Tibial nerve (tissue), 4 donors: ENCODE measurements at regions not wholly inside any gene's neighbourhood (a gene's known extent, or its start where the extent isn't known, plus 50 kb on each side); places are given as distances from the start of the nearest gene placed in this dataset.

Experiments
- DNase-seq, 2 donors: peaks; one replicate each; pipeline ENCODE4 v3.0.0-alpha.2; 2019; ENCODE audit warnings: low spot score in 2 of 2
- H3K27ac ChIP-seq, 4 donors: fragments of 200-600 bp; sonication (generic) in 3 of 4; one replicate each; pipeline ENCODE4 v1.5.1; 2017 to 2019; ENCODE audit warnings: mild to moderate bottlenecking in 1 of 4
- H3K27me3 ChIP-seq, 2 donors: fragments of 200-600 bp; sonication (generic) in 1 of 2; one replicate each; pipeline versions ENCODE4 v1.5.1 to v1.6.0; 2017 to 2019
- H3K36me3 ChIP-seq, 3 donors: fragments of 200-600 bp; sonication (generic); one replicate each; pipeline ENCODE4 v1.5.1; 2018 to 2019
- H3K4me1 ChIP-seq, 4 donors: fragments of 200-600 bp; sonication (generic) in 3 of 4; one replicate each; pipeline ENCODE4 v1.5.1; 2017 to 2019
- H3K4me3 ChIP-seq, 4 donors: fragments of 200-600 bp; sonication (generic) in 3 of 4; one replicate each; pipeline ENCODE4 v1.5.1; 2017 to 2019; ENCODE audit warnings: mild to moderate bottlenecking in 1 of 4, moderate library complexity in 1 of 4
- H3K9me3 ChIP-seq, 4 donors: fragments of 200-600 bp; sonication (generic) in 3 of 4; one replicate each; pipeline ENCODE4 v1.5.1; 2017 to 2019
- CTCF ChIP-seq, 5 experiments: fragments of 200-600 bp in 3 of 5; fragments of 450-650 bp in 2 of 5; sonication (generic) in 3 of 5; IDR thresholded peaks; one replicate each; pipeline ENCODE4 v1.5.1; 2016 to 2019; ENCODE audit warnings: antibody characterized with exemption in 5 of 5, mild to moderate bottlenecking in 3 of 5, moderate library complexity in 2 of 5
- EP300 ChIP-seq, 2 donors: sonication (generic); formaldehyde crosslinking; IDR thresholded peaks; one replicate each; pipeline ENCODE4 v1.6.1; 2017; ENCODE audit warnings: antibody characterized with exemption in 2 of 2, mild to moderate bottlenecking in 1 of 2
- POLR2A ChIP-seq, 2 donors: fragments of 450-650 bp; IDR thresholded peaks; one replicate each; pipeline ENCODE4 v1.6.1; 2017; ENCODE audit warnings: antibody characterized with exemption in 2 of 2, mild to moderate bottlenecking in 2 of 2, moderate library complexity in 2 of 2
- WGBS, 2 donors: methylation state at CpG; one replicate each; pipeline ENCODE4 v1.1.5; 2018; 5-methylcytosine and 5-hydroxymethylcytosine counted together

- H3K4me1 ChIP-seq, result peaks cover 0 to 23% (median 0%) of the 10 kb centered on the region in 4 donors
- TF ChIP-seq EP300 (IDR thresholded peaks at IDR 0.05) (no peak), CTCF (IDR thresholded peaks at IDR 0.05) (no peak), POLR2A (IDR thresholded peaks at IDR 0.05) (no peak)
- peaks cover 0 to 11% (median 0%) of the 10 kb centered on the region in 4 donors for H3K9me3 ChIP-seq
- DNase-seq, result no peak
- H3K4me3 ChIP-seq, result no peak overlapping the region
- no peaks in the 10 kb centered on the region for H3K36me3 ChIP-seq
- 97 to 99% methylated on average over 5 of the region's 5 CpGs for whole genome bisulfite sequencing, 2 donors
- H3K27me3 ChIP-seq, result no peaks in the 10 kb centered on the region
- H3K27ac ChIP-seq, result peak overlapping the region in 3 of 4 donors; percentile 30 to 83 (median 49)
These were observed 116.0 kb downstream of the MN1 start for GRCh38 chr22:27685515-27685914.

GRCh38 chr22:27685970-27686369 lies 115.6 kb downstream of the MN1 start:
- H3K27ac ChIP-seq, result peak overlapping the region; percentile 29 to 83 (median 64)
- no peaks in the 10 kb centered on the region for H3K36me3 ChIP-seq
- H3K4me1 ChIP-seq, result peaks cover 0 to 23% (median 0%) of the 10 kb centered on the region in 4 donors
- H3K4me3 ChIP-seq, result no peak overlapping the region
- TF ChIP-seq CTCF (IDR thresholded peaks at IDR 0.05) (no peak), POLR2A (IDR thresholded peaks at IDR 0.05) (no peak), EP300 (IDR thresholded peaks at IDR 0.05) (no peak)
- 74 to 94% methylated on average over 1 of the region's 1 CpG for WGBS, 2 donors
- peaks cover 0 to 13% (median 0%) of the 10 kb centered on the region in 4 donors for H3K9me3 ChIP-seq
- H3K27me3 ChIP-seq, result no peaks in the 10 kb centered on the region
- no peak for DNase-seq

- no peak overlapping the region for H3K4me3 ChIP-seq
- TF ChIP-seq EP300 (IDR thresholded peaks at IDR 0.05), result peak; percentile 69 to 84
- no peak for TF ChIP-seq POLR2A (IDR thresholded peaks at IDR 0.05)
- no peak for DNase-seq
- peak overlapping the region; percentile 43 to 83 (median 72) for H3K27ac ChIP-seq
- no peaks in the 10 kb centered on the region for H3K36me3 ChIP-seq
- H3K9me3 ChIP-seq, result peaks cover 0 to 13% (median 0%) of the 10 kb centered on the region in 4 donors
- peaks cover 0 to 23% (median 0%) of the 10 kb centered on the region in 4 donors for H3K4me1 ChIP-seq
- no peaks in the 10 kb centered on the region for H3K27me3 ChIP-seq
- 40 to 43% methylated on average over 10 of the region's 10 CpGs for WGBS, 2 donors
These were observed 115.0 kb downstream of the MN1 start for GRCh38 chr22:27686534-27686933.

DNA sequence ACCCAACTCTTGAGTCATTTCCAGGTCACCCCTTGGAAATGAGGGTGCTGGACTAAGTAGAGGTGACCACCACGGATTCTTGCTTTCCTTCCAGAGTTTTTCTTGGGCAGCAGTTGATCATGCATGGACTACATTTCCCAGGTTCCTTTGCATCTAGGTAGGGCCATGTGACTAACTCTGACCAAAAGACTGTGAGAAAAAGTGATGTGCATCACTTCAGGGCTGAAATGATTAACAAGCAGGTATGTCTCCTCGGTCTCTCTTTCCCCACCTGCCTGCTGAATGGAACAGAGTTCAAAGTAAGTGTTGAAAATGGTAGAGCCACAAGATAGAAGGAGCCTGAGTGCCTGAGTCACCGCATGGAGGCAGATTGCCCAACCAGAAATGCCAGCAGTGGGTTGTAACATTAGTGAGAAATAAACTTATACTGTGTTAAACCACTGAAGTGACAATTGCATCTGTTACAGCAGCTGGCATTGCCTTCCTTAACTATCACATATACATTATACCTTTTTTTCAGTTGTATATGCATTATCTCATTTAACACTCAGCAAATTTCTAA lies 113.5 kb downstream of the MN1 start:
- no peaks in the 10 kb centered on the region for H3K27me3 ChIP-seq
- peaks cover 0 to 13% (median 0%) of the 10 kb centered on the region in 4 donors for H3K9me3 ChIP-seq
- no peak overlapping the region for H3K27ac ChIP-seq
- DNase-seq, result no peak
- no peak overlapping the region for H3K4me3 ChIP-seq
- peaks cover 0 to 23% (median 0%) of the 10 kb centered on the region in 4 donors for H3K4me1 ChIP-seq
- TF ChIP-seq POLR2A (IDR thresholded peaks at IDR 0.05) (no peak), CTCF (IDR thresholded peaks at IDR 0.05) (no peak), EP300 (IDR thresholded peaks at IDR 0.05) (no peak)
- 88 to 93% methylated on average over 3 of the region's 3 CpGs for WGBS, 2 donors
- no peaks in the 10 kb centered on the region for H3K36me3 ChIP-seq

DNA sequence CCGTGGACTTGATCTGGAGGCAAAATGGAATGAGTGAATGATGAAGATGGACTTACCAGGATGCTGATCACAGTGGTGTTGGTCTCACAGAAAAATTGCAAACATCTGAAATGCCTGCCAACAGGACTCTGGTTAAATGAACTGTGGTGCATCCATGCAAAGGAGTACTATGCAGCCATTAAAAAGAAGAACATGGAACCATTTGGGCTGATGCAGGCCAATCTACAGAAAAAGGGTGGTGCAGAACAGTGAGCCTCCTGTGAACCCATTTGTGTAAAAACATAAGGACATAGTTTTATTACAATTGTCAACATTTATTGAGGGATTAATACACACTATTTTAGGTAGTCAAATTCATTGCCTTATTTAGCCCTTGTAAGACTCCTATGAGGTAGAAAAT lies 111.9 kb downstream of the MN1 start:
- peaks cover 0 to 13% (median 0%) of the 10 kb centered on the region in 4 donors for H3K9me3 ChIP-seq
- H3K36me3 ChIP-seq, result no peaks in the 10 kb centered on the region
- H3K27ac ChIP-seq, result no peak overlapping the region
- no peak overlapping the region for H3K4me3 ChIP-seq
- DNase-seq, result no peak
- WGBS, 2 donors, result 83 to 93% methylated on average over 1 of the region's 1 CpG
- TF ChIP-seq CTCF (IDR thresholded peaks at IDR 0.05) (no peak), EP300 (IDR thresholded peaks at IDR 0.05) (no peak), POLR2A (IDR thresholded peaks at IDR 0.05) (no peak)
- peaks cover 0 to 23% (median 0%) of the 10 kb centered on the region in 4 donors for H3K4me1 ChIP-seq
- no peaks in the 10 kb centered on the region for H3K27me3 ChIP-seq
